HG03025 (cell line): ENCODE measurements at regions not wholly inside any gene's neighbourhood (a gene's known extent, or its start where the extent isn't known, plus 50 kb on each side); places are given as distances from the start of the nearest gene placed in this dataset.

Experiments
- ATAC-seq: cut with Tn5 transposase; IDR thresholded peaks from one replicate; pipeline ENCODE4 v1.9.1; 2021; ENCODE audit warnings: mild to moderate bottlenecking, moderate library complexity; ENCODE audit not compliant: unreplicated experiment, low FRiP score

DNA sequence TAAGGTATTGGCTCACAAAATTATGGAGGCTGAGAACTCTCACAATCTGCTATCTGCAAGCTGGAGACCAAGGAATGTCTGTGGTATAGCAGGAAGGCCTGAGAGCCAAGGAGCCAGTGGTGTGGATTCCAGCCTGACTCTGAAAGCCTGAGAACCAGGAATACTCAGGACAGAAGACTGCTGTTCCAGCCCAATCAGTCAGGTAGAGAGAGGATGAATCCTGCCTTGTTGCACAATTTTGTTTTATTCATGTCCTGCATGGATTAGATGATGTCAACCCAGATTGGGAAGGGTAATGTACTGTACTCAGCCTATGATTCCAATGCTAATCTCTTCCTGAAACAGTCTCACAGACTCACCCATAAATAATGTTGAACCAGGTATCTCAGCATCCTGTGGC is 312.4 kb upstream of the KCNMB2 start:
- ATAC-seq = no peak

DNA sequence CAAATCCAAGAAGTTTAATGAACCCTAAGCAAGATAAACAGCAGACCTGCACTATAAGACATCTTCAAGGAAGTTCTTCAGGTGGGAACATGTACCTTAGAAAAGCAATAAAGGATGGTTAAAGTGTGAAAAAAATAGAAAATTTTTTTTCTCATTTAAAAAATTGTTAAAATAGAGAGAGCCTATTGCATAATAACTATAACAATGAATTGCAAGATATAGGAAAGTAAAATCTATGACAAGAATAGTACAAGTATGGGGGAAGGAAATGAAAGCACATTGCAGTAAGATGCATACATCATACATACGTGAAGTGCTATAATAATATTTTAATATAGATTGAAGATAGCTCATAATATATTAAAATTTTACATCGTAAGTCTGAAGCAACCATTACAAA is 310.1 kb upstream of the KCNMB2 start:
- no peak for ATAC-seq

DNA sequence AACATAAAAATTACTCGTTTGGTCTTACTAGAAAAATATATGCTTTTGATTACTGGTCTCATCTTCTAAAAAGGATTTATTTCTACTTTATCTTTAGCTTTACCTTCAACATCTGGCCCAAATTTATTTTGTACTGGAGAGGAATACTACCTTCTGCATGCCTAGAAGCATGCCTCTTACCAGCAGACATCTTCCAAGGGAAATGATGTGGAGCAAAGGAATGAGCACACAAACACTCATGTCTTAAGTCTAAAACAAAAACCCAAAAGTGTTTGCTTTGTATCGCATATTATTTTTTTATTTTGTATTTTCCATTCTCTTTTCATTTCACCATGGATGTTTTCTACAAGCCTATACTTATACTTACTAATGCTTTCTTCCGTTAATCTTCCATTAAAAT is 304.6 kb upstream of the KCNMB2 start:
- ATAC-seq = no peak

GRCh38 chr3:178233371-178234071 is 302.7 kb upstream of the KCNMB2 start:
- ATAC-seq = no peak

- no peak for ATAC-seq
These were observed 299.5 kb upstream of the KCNMB2 start for GRCh38 chr3:178236555-178237277.

DNA sequence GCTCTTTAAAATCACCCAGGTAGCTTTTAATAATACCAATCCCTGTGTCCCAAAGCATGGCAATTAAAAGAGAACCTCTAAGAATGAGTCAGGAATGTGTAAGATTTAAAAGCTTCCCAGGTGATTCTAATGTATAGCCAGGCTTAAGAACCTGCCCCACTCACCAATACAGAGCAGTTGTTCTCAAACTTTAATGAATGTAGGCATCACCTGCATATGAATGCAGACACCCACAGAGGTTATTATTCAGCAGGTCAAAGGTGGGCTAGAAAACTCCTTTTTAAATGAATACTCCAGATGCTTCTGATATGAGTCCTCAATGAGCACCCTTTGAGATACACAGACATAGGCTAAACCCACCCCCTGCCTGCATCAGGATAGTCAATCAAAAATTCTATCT is 298.1 kb upstream of the KCNMB2 start:
- no peak for ATAC-seq

DNA sequence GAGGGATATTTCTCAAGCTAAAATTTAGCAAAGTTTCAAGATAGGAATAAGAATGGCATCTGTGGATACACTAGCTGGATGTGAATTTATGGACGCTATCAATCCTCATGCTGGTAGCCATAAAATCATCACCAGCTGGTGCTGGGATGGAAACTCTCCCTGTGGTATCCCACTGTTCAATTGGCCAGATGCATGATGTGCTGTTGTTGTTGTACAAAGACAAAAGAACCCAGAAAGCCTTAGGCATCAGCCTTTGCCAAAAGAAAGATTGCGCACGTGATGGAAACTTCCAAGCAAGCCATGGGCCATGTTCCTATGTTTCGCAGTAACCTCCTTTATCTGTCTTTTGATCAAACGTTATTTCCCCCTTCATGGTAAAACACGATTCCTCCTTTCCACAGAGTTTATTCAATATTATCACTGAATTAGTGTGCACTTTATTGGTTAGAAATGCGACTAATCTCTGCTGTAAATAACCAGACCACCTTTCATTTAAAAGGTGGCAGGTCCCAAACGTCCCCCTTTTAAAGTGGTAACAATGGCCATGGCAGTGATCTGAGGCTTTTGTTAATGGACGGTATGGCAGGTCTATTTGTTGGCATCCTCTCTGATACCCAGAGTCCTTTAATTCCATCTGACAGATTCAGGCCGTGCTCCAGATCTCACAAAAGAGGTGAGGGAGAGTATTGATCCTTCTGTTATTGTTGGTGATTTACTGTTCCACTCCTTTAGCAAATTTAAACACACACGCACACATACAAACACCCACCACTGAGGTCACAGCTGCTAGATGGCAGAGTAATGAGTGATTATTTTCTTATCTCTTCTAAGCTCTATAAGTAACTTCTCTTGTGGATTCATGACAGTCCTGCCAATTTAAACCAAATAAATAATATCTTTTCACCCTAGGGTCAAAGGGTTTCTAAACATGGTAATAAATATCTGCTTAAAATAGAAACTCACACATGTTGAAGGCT is 291.2 kb upstream of the KCNMB2 start:
- no peak for ATAC-seq

DNA sequence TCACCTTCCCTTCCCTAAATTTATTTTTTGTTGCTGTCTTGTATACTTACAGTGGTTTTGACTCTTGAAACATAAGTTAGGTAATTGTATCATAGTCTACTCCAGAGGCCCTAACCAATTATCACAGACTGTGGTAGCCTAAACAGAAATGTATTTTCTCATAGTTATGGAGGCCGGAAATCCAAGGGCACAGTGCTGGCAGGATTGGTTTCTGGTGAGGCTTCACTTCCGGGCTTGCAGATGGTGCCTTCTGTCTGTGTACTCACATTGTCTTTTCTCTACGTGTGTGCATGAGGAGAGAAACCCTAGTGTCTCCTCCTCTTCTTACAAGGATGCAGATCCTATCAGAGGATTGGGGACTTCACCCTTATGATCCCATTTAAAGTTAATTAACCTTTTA is 290.2 kb upstream of the KCNMB2 start:
- no peak for ATAC-seq

DNA sequence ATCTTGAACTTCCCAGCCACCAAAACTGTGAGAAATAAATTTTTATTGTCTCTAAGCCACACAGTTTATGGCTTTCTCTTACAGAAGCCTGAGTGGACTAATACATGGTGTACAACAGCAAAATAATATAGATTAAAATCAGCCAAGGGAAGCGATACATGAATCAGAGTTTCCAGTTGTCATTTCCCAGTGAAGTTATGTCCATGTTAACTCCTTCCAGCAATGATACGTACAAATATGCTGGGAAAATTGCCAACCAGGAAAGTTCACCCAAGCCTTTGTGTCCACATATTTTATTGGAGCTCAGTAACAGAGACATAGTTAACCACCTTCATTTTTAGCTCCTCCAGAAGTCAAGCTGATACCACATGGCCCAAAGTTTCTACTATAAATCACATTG is 280.9 kb upstream of the KCNMB2 start:
- no peak for ATAC-seq

DNA sequence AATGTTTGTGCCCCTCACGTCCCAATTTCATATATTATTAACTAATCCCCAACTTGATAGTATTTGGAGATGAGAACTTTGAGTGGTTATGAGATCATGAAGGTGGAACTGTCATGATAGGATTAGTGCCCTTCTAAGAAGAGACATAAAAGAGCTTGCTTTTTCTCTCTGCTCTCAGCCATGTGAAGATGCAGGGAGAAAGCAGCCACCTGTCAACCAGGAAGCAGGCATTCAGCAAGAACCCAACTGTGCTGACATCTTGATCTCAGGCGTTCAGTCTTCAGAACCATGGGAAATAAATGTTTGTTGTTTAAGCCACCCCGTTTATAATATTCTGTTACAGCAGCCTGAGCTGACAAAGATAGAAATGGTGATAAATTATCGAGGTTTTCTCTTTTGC is 278.7 kb upstream of the KCNMB2 start:
- ATAC-seq = no peak

GRCh38 chr3:178258121-178258520 is 278.1 kb upstream of the KCNMB2 start:
- no peak for ATAC-seq

- no peak for ATAC-seq
These were observed 276.5 kb upstream of the KCNMB2 start for GRCh38 chr3:178259703-178260102.

- ATAC-seq = no peak
These were observed 275.2 kb upstream of the KCNMB2 start for GRCh38 chr3:178260887-178261565.

DNA sequence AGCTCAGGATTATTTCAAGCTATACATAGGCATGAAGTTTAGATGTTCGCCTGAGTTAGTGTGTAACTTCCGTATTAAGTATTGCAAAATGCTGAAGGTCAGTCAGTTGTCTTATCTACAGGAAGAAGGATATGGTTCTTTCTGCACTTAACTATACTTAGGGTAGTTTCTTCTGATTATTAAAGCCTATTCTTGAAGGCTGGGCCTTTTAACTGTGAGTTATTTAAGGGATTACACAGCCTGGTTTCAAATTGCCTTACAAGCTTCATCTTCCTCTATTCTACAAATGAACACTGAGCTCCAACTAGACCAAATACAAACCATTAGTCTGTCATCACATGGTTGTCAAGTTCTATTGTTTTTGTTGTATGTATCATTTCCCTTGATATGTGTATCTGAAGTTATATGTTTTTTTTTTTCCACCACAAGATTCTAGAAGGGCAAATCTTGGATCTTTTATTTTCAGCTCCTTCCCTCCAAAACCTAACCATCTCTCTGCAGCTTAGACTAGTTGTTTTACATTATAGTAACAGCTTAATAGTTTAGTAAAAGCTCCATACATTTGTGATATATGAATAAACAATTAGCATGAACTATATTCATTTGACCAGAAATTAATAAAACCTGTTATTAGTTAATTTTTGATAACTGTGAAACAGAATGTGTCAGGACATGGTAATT is 272.9 kb upstream of the KCNMB2 start:
- no peak for ATAC-seq

GRCh38 chr3:178267158-178267844 is 268.9 kb upstream of the KCNMB2 start:
- no peak for ATAC-seq

- ATAC-seq = no peak
These were observed 265.4 kb upstream of the KCNMB2 start for GRCh38 chr3:178270838-178271237.

DNA sequence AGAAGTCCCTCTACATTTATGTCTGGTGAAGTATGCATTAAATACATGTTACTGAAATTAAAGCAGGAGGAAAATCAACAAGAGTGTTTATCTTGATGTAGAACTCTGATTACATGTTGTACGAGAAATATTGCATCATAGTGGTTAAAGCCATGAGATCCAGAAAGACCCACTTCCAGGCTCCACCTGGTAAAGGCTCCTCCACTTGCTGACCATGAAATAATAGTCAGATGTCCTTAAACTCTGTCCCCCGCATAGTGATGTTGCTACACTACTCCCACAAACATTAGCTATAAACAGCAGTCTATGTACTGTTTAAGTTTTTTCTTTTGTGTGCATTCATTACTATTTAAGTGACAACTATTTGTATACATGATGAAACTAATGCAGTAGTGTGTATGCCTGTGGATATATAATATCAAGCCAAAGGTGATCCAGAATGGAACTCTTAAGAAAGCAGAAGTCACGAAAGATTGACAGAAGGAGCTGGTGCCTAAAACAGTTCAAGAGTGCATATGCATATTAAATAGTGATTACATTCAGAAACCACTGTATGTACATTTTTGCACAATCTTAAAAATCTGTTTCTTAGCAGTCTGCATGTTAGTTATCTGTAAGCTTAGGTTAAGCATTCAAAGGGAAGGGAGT is 264.4 kb upstream of the KCNMB2 start:
- no peak for ATAC-seq

DNA sequence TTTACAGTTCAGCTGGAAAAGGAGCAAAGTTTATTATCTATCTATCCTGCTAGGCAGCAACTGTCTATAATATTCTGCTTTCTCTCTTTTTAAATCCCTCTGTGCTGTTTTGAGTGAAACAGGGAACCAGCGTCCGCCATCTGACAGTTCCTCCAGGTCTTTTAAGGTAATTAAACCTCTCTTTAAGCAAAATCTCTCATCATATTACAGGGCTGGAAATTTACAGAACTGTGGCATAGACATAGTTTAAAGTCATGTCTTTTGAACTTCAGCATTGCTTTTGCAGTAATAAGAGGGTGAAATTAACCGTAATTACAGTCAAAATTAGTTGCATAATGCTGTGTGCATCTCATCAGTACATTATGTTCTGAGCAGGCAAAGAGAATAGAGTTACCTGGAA is 263.4 kb upstream of the KCNMB2 start:
- ATAC-seq = no peak

- no peak for ATAC-seq
These were observed 261.5 kb upstream of the KCNMB2 start for GRCh38 chr3:178274711-178275110.
